Right lobe of liver (tissue), 6 donors: ENCODE measurements at regions not wholly inside any gene's neighbourhood (a gene's known extent, or its start where the extent isn't known, plus 50 kb on each side); places are given as distances from the start of the nearest gene placed in this dataset.

Experiments used
- ATAC-seq, 4 donors: fragments of 200-7000 bp; cut with Tn5 transposase; one replicate each; pipeline ENCODE4 v1.9.1; 2020; ENCODE audit warnings: mild to moderate bottlenecking in 4 of 4, moderate library complexity in 4 of 4
- DNase-seq, 3 donors: peaks; one replicate each; pipeline ENCODE4 v3.0.0-alpha.2; 2020
- H3K27ac ChIP-seq, 3 donors: fragments of 200-600 bp; one replicate each; pipeline ENCODE4 v1.8.0; 2022
- H3K27me3 ChIP-seq, 2 donors: fragments of 200-600 bp; one replicate each; pipeline ENCODE4 v1.8.0; 2022
- H3K36me3 ChIP-seq, 4 donors: fragments of 200-600 bp; sonication (generic) in 1 of 4; one replicate each; pipeline versions ENCODE4 v1.5.1 to v1.8.0; 2017 to 2022; ENCODE audit warnings: control low read depth in 1 of 4
- H3K4me1 ChIP-seq, 4 donors: fragments of 200-600 bp; sonication (generic) in 1 of 4; one replicate each; pipeline versions ENCODE4 v1.5.1 to v1.8.0; 2017 to 2022; ENCODE audit warnings: control low read depth in 1 of 4
- H3K4me3 ChIP-seq, 3 donors: fragments of 200-600 bp; one replicate each; pipeline ENCODE4 v1.8.0; 2022
- H3K9me3 ChIP-seq, 4 donors: fragments of 200-600 bp; sonication (generic) in 1 of 4; one replicate each; pipeline versions ENCODE4 v1.5.1 to v1.8.0; 2017 to 2022; ENCODE audit warnings: control low read depth in 1 of 4
- POLR2A ChIP-seq: fragments of 450-650 bp; IDR thresholded peaks from one replicate; pipeline ENCODE4 v1.6.1; 2017; ENCODE audit warnings: antibody characterized with exemption, mild to moderate bottlenecking
- WGBS: methylation state at CpG from one replicate; pipeline ENCODE4 v1.1.6; 2018; ENCODE audit warnings: low coverage, low lambda C conversion rate; ENCODE audit not compliant: insufficient coverage; ENCODE audit errors: missing lambda C conversion rate; 5-methylcytosine and 5-hydroxymethylcytosine counted together
- intact Hi-C, 2 donors: fragments of 100-400 bp; cut with DNase I; formaldehyde crosslinking; loops; one replicate each; pipeline versions ENCODE4 v1.11.2 to v1.14.1; 2022
- TF ChIP-seq, protein P1 (sequence below), 4 donors: fragments of 200-600 bp in 3 of 4; fragments of 450-650 bp in 1 of 4; IDR thresholded peaks; one replicate each; pipeline versions ENCODE4 v1.5.1 to v1.8.0; 2016 to 2022; ENCODE audit warnings: antibody characterized with exemption in 4 of 4, mild to moderate bottlenecking in 2 of 4
- donor health status: DM: no; HTN: yes; CAD: no.
- donor health status: DM: no; HTN: no; CAD: no.
- donor health status: DM: no; HTN: no; CAD: no.
- donor health status: DM: no; HTN: yes; CAD: no.
- donor health status: DM: no; HTN: yes; CAD: no.

DNA sequence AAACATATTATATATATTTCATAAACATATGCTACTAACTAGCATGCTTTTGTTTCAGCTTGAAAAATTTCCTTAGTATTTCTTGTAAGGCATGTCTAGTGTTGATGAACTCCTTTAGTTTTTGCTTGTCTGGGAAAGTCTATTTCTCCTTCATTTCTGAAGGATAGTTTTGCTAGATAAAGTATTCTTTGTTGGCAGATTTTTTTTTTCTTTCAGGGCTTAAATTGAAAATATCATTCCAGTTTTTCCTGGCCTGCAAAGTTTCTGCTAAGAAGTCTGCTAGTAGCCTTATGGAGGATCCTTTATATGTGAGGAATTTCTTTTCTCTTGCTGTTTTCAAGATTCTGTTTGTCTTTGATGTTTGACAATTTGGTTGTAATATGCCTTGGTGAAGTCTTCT is 183.5 kb downstream of the SLC4A3 start:
- TF ChIP-seq POLR2A = no peak
- TF ChIP-seq, protein P1, sequence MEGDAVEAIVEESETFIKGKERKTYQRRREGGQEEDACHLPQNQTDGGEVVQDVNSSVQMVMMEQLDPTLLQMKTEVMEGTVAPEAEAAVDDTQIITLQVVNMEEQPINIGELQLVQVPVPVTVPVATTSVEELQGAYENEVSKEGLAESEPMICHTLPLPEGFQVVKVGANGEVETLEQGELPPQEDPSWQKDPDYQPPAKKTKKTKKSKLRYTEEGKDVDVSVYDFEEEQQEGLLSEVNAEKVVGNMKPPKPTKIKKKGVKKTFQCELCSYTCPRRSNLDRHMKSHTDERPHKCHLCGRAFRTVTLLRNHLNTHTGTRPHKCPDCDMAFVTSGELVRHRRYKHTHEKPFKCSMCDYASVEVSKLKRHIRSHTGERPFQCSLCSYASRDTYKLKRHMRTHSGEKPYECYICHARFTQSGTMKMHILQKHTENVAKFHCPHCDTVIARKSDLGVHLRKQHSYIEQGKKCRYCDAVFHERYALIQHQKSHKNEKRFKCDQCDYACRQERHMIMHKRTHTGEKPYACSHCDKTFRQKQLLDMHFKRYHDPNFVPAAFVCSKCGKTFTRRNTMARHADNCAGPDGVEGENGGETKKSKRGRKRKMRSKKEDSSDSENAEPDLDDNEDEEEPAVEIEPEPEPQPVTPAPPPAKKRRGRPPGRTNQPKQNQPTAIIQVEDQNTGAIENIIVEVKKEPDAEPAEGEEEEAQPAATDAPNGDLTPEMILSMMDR (IDR thresholded peaks at IDR 0.05) = no peak
- Histone ChIP-seq H3K36me3 (no peaks in the 10 kb centered on the region), H3K9me3 (no peaks in the 10 kb centered on the region), H3K4me1 (no peaks in the 10 kb centered on the region), H3K27ac (no peak overlapping the region), H3K27me3 (no peaks in the 10 kb centered on the region), H3K4me3 (no peak overlapping the region)
- intact Hi-C loops = no loop called here
- DNase-seq (no peak), ATAC-seq (no peak)

GRCh38 chr2:219812672-219813071 is 185.2 kb downstream of the SLC4A3 start:
- no peak for ATAC-seq
- intact Hi-C loops = no loop called here
- 0% methylated on average over 1 of the region's 2 CpGs for WGBS

GRCh38 chr2:219820767-219821166 is 193.3 kb downstream of the SLC4A3 start:
- no peak for DNase-seq
- intact Hi-C loops = no loop called here
- H3K4me3 ChIP-seq = no peak overlapping the region

More at GRCh38 chr2:219812672-219813071, 185.2 kb downstream of the SLC4A3 start:
- TF ChIP-seq, protein P1 (IDR thresholded peaks at IDR 0.05) = no peak
- no peak for TF ChIP-seq POLR2A
- H3K4me1 ChIP-seq = no peaks in the 10 kb centered on the region
- H3K4me3 ChIP-seq = no peak overlapping the region
- H3K36me3 ChIP-seq = no peaks in the 10 kb centered on the region
- no peaks in the 10 kb centered on the region for H3K27me3 ChIP-seq
- H3K9me3 ChIP-seq = no peaks in the 10 kb centered on the region
- no peak overlapping the region for H3K27ac ChIP-seq
- DNase-seq = no peak

GRCh38 chr2:219823574-219823973 is 196.1 kb downstream of the SLC4A3 start:
- Histone ChIP-seq H3K9me3 (no peaks in the 10 kb centered on the region), H3K36me3 (no peaks in the 10 kb centered on the region), H3K4me1 (no peaks in the 10 kb centered on the region), H3K27ac (no peak overlapping the region), H3K27me3 (no peaks in the 10 kb centered on the region), H3K4me3 (no peak overlapping the region)
- TF ChIP-seq, protein P1 (IDR thresholded peaks at IDR 0.05) = no peak
- TF ChIP-seq POLR2A = no peak
- no peak for ATAC-seq
- intact Hi-C loops = no loop called here
- DNase-seq = no peak
- WGBS = 59% methylated on average over 3 of the region's 7 CpGs

More at GRCh38 chr2:219820767-219821166, 193.3 kb downstream of the SLC4A3 start:
- no peaks in the 10 kb centered on the region for H3K9me3 ChIP-seq
- no peaks in the 10 kb centered on the region for H3K36me3 ChIP-seq
- ATAC-seq = no peak
- no CpG with 5 or more reads among the region's 4 CpGs for WGBS
- TF ChIP-seq, protein P1 (IDR thresholded peaks at IDR 0.05) = no peak
- no peak for TF ChIP-seq POLR2A
- H3K27ac ChIP-seq = no peak overlapping the region
- H3K27me3 ChIP-seq = no peaks in the 10 kb centered on the region
- no peaks in the 10 kb centered on the region for H3K4me1 ChIP-seq

DNA sequence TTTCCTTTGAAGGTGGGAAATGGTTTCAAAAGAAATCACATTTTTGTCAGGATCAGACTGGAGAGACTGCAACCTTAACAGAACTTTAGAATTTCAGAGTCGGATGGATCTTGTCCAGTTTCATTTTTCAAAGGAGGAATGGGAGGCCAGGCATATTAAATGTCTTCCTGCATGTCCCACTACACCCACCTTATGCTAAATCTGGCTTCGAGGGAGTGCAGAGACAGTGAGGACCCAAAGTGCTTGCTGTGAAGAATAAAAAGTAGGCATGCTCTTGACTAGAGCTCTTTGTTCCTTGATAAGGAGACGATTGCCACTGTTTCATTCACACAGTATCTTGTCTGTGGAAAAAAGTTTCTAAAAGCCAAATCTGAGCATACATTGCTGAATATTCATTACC is 197.6 kb downstream of the SLC4A3 start:
- WGBS = 57% methylated on average over 3 of the region's 3 CpGs
- no peaks in the 10 kb centered on the region for H3K27me3 ChIP-seq

More for the DNA sequence above, 197.6 kb downstream of the SLC4A3 start:
- Histone ChIP-seq H3K27ac (no peak overlapping the region), H3K9me3 (no peaks in the 10 kb centered on the region), H3K4me1 (no peaks in the 10 kb centered on the region), H3K36me3 (no peaks in the 10 kb centered on the region), H3K4me3 (no peak overlapping the region)
- DNase-seq (no peak), ATAC-seq (no peak)
- intact Hi-C loops = no loop called here
- TF ChIP-seq, protein P1 (IDR thresholded peaks at IDR 0.05) = no peak
- no peak for TF ChIP-seq POLR2A
